ENCODE measurements at regions not wholly inside any gene's neighbourhood (a gene's known extent, or its start where the extent isn't known, plus 50 kb on each side); places are given as distances from the start of the nearest gene placed in this dataset.

DNA sequence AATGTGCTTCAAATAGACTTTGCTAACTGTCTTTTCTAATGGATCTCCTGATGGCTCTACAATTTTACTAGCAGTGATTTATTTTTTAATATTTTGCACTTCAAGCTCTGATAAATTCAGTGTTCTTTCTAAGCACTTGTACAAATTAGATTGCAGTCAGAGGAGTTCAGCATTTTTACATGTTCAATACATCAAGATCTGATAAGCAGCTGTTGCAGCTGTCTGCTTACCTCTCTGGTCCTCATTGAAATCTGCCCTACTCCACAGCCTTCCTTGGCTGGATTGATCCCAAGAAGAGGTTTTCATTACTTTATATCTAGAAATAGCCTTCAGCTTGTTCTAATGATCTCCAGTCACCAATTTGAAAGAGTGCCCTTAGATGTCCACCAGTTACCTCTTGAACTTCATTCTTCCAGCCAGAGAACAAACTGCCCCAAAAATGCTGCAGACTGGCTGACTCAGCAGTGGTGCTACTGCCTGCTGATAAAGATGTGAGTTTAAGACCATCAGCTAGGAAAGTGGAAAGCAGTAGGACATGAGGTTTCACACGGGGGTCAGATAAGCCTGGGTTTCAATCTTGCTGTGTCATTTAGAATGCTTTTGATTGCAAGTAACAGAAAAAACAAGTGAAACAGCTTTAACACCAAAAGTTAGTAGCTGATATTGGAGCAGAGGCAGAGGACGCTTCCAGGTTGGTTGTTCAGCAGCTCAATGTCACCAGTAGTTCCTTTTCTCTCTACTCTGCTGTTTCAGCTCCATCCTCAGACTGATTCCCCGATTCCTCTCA is 350.9 kb upstream of the NPVF start:
- TF ChIP-seq, protein P1, sequence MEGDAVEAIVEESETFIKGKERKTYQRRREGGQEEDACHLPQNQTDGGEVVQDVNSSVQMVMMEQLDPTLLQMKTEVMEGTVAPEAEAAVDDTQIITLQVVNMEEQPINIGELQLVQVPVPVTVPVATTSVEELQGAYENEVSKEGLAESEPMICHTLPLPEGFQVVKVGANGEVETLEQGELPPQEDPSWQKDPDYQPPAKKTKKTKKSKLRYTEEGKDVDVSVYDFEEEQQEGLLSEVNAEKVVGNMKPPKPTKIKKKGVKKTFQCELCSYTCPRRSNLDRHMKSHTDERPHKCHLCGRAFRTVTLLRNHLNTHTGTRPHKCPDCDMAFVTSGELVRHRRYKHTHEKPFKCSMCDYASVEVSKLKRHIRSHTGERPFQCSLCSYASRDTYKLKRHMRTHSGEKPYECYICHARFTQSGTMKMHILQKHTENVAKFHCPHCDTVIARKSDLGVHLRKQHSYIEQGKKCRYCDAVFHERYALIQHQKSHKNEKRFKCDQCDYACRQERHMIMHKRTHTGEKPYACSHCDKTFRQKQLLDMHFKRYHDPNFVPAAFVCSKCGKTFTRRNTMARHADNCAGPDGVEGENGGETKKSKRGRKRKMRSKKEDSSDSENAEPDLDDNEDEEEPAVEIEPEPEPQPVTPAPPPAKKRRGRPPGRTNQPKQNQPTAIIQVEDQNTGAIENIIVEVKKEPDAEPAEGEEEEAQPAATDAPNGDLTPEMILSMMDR (IDR thresholded peaks at IDR 0.05): no peak
- no peak for TF ChIP-seq POLR2AphosphoS5 (IDR thresholded peaks at IDR 0.05)

All from breast epithelium (tissue), 3 donors.